Lower leg skin (tissue), 4 donors: ENCODE measurements at regions not wholly inside any gene's neighbourhood (a gene's known extent, or its start where the extent isn't known, plus 50 kb on each side); places are given as distances from the start of the nearest gene placed in this dataset.

Source experiments
- DNase-seq, 2 donors: peaks; one replicate each; pipeline ENCODE4 v3.0.0-alpha.2; 2019; ENCODE audit warnings: low spot score in 2 of 2
- H3K4me3 ChIP-seq: fragments of 200-600 bp; sonication (generic); 2 replicates; pipeline ENCODE4 v1.5.1; 2017; ENCODE audit warnings: mild to moderate bottlenecking, low read depth; ENCODE audit not compliant: poor library complexity, severe bottlenecking
- CTCF ChIP-seq, 3 donors: fragments of 450-650 bp; IDR thresholded peaks; one replicate each; pipeline ENCODE4 v1.5.1; 2016; ENCODE audit warnings: antibody characterized with exemption in 3 of 3, mild to moderate bottlenecking in 3 of 3, moderate library complexity in 2 of 3
- POLR2A ChIP-seq, 2 donors: fragments of 450-650 bp; IDR thresholded peaks; one replicate each; pipeline ENCODE4 v1.6.1; 2016 to 2017; ENCODE audit warnings: antibody characterized with exemption in 2 of 2, mild to moderate bottlenecking in 1 of 2, moderate library complexity in 1 of 2
- WGBS, 2 donors: methylation state at CpG; one replicate each; pipeline ENCODE4 v1.1.5; 2018; 5-methylcytosine and 5-hydroxymethylcytosine counted together
- intact Hi-C: fragments of 100-400 bp; cut with DNase I; formaldehyde crosslinking; loops from one replicate; pipeline ENCODE4 v1.15.0; 2023; ENCODE audit warnings: low total_unique reads

GRCh38 chrX:39029221-39029620 is 228.0 kb downstream of the MID1IP1 start:
- intact Hi-C loops = no loop called here
- no peak for DNase-seq
- no peak overlapping the region for H3K4me3 ChIP-seq
- TF ChIP-seq CTCF (IDR thresholded peaks at IDR 0.05) = no peak
- TF ChIP-seq POLR2A (IDR thresholded peaks at IDR 0.05) = no peak
- WGBS, 2 donors = 72 to 89% methylated on average over 2 of the region's 2 CpGs

GRCh38 chrX:39030636-39031035 is 229.4 kb downstream of the MID1IP1 start:
- TF ChIP-seq CTCF (IDR thresholded peaks at IDR 0.05) = no peak
- no peak for TF ChIP-seq POLR2A (IDR thresholded peaks at IDR 0.05)
- no peak for DNase-seq
- whole genome bisulfite sequencing, 2 donors = 95 to 100% methylated on average over 2 of the region's 2 CpGs
- H3K4me3 ChIP-seq = no peak overlapping the region
- intact Hi-C loops = no loop called here

- no peak for DNase-seq
- H3K4me3 ChIP-seq = no peak overlapping the region
- intact Hi-C loops = no loop called here
- 61 to 81% methylated on average over 1 of the region's 1 CpG for WGBS, 2 donors
- no peak for TF ChIP-seq POLR2A (IDR thresholded peaks at IDR 0.05)
- no peak for TF ChIP-seq CTCF (IDR thresholded peaks at IDR 0.05)
Observed at GRCh38 chrX:39039890-39040289, 238.6 kb downstream of the MID1IP1 start.

- WGBS, 2 donors = 70 to 81% methylated on average over 2 of the region's 2 CpGs
- TF ChIP-seq POLR2A (IDR thresholded peaks at IDR 0.05) = no peak
- TF ChIP-seq CTCF (IDR thresholded peaks at IDR 0.05) = no peak
- DNase-seq = no peak
Observed at GRCh38 chrX:39043838-39044550, 242.7 kb downstream of the MID1IP1 start.

GRCh38 chrX:39047174-39047573 is 245.9 kb downstream of the MID1IP1 start:
- intact Hi-C loops = no loop called here
- WGBS, 2 donors = 63 to 71% methylated on average over 2 of the region's 2 CpGs
- H3K4me3 ChIP-seq = no peak overlapping the region

More at GRCh38 chrX:39043838-39044550, 242.7 kb downstream of the MID1IP1 start:
- no peak overlapping the region for H3K4me3 ChIP-seq
- intact Hi-C loops = no loop called here

More at GRCh38 chrX:39047174-39047573, 245.9 kb downstream of the MID1IP1 start:
- no peak for DNase-seq
- no peak for TF ChIP-seq CTCF (IDR thresholded peaks at IDR 0.05)
- TF ChIP-seq POLR2A (IDR thresholded peaks at IDR 0.05) = no peak
